OCI-LY7 (cell line): ENCODE measurements at regions not wholly inside any gene's neighbourhood (a gene's known extent, or its start where the extent isn't known, plus 50 kb on each side); places are given as distances from the start of the nearest gene placed in this dataset.

ENCODE experiments used
- BruUV-seq: library from RNA; stranded (reverse); fragments of 400-500 nt; replicated peaks from 2 replicates; lab custom pipeline; 2021; lab: Mats Ljungman, UMichigan
- CTCF ChIA-PET: fragments of 300-600 bp; sonication (Branson Sonifier 250); formaldehyde crosslinking; loops from one replicate; lab custom pipeline; 2022; ENCODE audit warnings: antibody characterized with exemption; ENCODE audit not compliant: unreplicated experiment; lab: Charles Lee
- POLR2A ChIA-PET: fragments of 300-600 bp; sonication (Branson Sonifier 250); formaldehyde crosslinking; loops from one replicate; lab custom pipeline; 2022; ENCODE audit warnings: antibody characterized with exemption; lab: Charles Lee
- DNase-seq: peaks from one replicate; pipeline ENCODE4 v3.0.0-alpha.2; 2015; ENCODE audit warnings: low spot score
- H2AFZ ChIP-seq: fragments of 200-600 bp; sonication (generic), shearing (Covaris generic); 2 replicates; pipeline ENCODE4 v1.6.1; 2014; ENCODE audit warnings: mild to moderate bottlenecking, antibody characterized with exemption, low read length, moderate library complexity
- H3K27ac ChIP-seq: fragments of 200-600 bp; sonication (generic); 2 replicates; pipeline ENCODE4 v1.5.1; 2014; ENCODE audit warnings: mixed run types, low read depth, mild to moderate bottlenecking, moderate library complexity, low read length, inconsistent platforms; ENCODE audit not compliant: poor library complexity, severe bottlenecking
- H3K36me3 ChIP-seq: fragments of 200-600 bp; sonication (generic); 2 replicates; pipeline ENCODE4 v1.6.1; 2014; ENCODE audit warnings: mild to moderate bottlenecking, antibody characterized with exemption, low read length, moderate library complexity, mixed read lengths; ENCODE audit not compliant: insufficient read depth
- H3K4me1 ChIP-seq: fragments of 200-600 bp; sonication (generic); 2 replicates; pipeline ENCODE4 v1.5.1; 2014; ENCODE audit warnings: mild to moderate bottlenecking, low read length; ENCODE audit not compliant: insufficient read depth, poor library complexity, severe bottlenecking
- H3K4me2 ChIP-seq: fragments of 200-600 bp; sonication (generic); 2 replicates; pipeline ENCODE4 v1.6.1; 2014; ENCODE audit warnings: mild to moderate bottlenecking, low read length
- H3K4me3 ChIP-seq: fragments of 200-600 bp; sonication (generic); 2 replicates; pipeline ENCODE4 v1.5.1; 2014; ENCODE audit warnings: mild to moderate bottlenecking, low read depth, low read length; ENCODE audit not compliant: poor library complexity, severe bottlenecking
- H3K79me2 ChIP-seq: fragments of 200-600 bp; sonication (generic); 2 replicates; pipeline ENCODE4 v1.6.1; 2016; ENCODE audit warnings: low read depth, mild to moderate bottlenecking, low read length, moderate library complexity, mixed read lengths; ENCODE audit not compliant: insufficient read depth
- H3K9me2 ChIP-seq: fragments of 200-600 bp; sonication (generic); 2 replicates; pipeline ENCODE4 v1.6.1; 2016; ENCODE audit warnings: mild to moderate bottlenecking, low read length, mixed read lengths; ENCODE audit not compliant: insufficient read depth
- H3K9me3 ChIP-seq: fragments of 200-600 bp; sonication (generic); 2 replicates; pipeline ENCODE4 v1.6.1; 2014; ENCODE audit warnings: mild to moderate bottlenecking, mixed run types, low read length, mixed read lengths
- H4K20me1 ChIP-seq: fragments of 200-600 bp; sonication (generic); 2 replicates; pipeline ENCODE4 v1.6.1; 2014; ENCODE audit warnings: mild to moderate bottlenecking, antibody characterized with exemption, low read length, moderate library complexity, mixed read lengths; ENCODE audit not compliant: insufficient read depth
- CTCF ChIP-seq: fragments of 200-600 bp; sonication (generic); conservative IDR thresholded peaks from 2 replicates; pipeline ENCODE4 v1.5.1; 2014; ENCODE audit warnings: mild to moderate bottlenecking, antibody characterized with exemption, low read length, moderate library complexity, mixed read lengths
- EZH2phosphoT487 ChIP-seq: fragments of 200-600 bp; sonication (generic); IDR thresholded peaks from 2 replicates; pipeline ENCODE4 v1.6.1; 2018; ENCODE audit warnings: low read depth, borderline replicate concordance, mild to moderate bottlenecking, mixed run types, antibody characterized with exemption, low read length, moderate library complexity, mixed read lengths
- intact Hi-C: fragments of 100-400 bp; cut with micrococcal nuclease; formaldehyde crosslinking; loops from one replicate; pipeline ENCODE4 v1.10.0; 2022; ENCODE audit not compliant: unreplicated experiment

GRCh38 chr2:4039896-4040295 is 336.5 kb downstream of the DCDC2C start:
- Histone ChIP-seq H3K9me3 (no peaks in the 10 kb centered on the region), H3K9me2 (no peaks in the 10 kb centered on the region), H3K4me1 (no peaks in the 10 kb centered on the region), H3K4me2 (no peak overlapping the region), H3K36me3 (no peaks in the 10 kb centered on the region), H3K4me3 (no peak overlapping the region), H3K79me2 (no peaks in the 10 kb centered on the region), H4K20me1 (no peaks in the 10 kb centered on the region), H3K27ac (no peak overlapping the region), H2AFZ (no peak overlapping the region)
- POLR2A ChIA-PET = interaction anchor here (0.6 kb wide), 1 partner anchor 1372 kb away, joined by 3 read pairs; no protein-coding TSS in a partner anchor
- no peak for DNase-seq
- CTCF ChIA-PET = no interaction called here
- no TSS peak for BruUV-seq
- intact Hi-C loops = no loop called here
- TF ChIP-seq CTCF (no peak), EZH2phosphoT487 (no peak)

DNA sequence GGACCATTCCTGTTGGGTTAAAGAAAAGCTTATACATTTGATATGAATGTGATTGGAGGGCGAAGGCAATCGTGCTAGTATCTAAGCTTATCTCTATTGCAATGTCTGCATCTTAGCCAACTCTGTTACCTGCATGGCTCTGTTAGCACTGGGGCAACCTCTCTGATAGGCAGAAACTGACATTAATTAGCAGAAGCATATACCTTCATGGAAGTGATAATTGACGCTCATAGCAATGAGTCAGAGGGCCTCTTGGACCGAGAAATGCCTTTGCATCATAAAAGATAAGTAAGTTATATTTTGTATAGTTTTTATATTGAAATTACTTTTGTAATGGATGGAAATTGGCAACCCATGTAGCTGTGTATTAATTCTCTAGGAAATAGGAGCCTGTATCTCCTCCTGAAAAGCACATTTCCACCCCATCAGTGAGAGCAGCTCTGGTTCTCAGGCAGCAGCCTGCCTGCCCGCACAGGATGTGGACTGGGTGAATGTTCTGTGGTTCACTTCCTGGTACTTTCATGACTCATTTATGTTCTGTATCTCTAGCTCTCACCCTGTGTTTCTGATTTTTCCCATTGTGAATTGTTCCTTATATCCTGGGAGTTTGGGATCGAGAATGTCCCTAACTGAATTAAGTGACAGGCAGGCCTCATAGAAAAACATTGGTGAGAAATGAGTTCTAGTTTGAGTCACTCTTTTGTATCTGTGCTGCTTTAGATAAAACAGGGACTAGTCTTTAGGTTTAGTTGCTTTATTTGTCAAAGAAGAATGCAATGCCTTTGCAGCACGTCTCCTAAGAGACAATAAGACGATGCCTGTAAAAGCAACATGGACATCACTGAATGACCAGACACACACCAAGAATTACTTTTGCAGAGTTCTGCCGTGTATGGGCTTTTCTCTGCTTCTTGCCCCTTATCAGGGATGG is 344.9 kb downstream of the DCDC2C start:
- Histone ChIP-seq H3K9me2 (no peaks in the 10 kb centered on the region), H4K20me1 (no peaks in the 10 kb centered on the region), H3K4me1 (no peaks in the 10 kb centered on the region), H3K4me2 (no peak overlapping the region), H3K79me2 (no peaks in the 10 kb centered on the region), H3K36me3 (no peaks in the 10 kb centered on the region), H3K9me3 (no peaks in the 10 kb centered on the region), H2AFZ (no peak overlapping the region), H3K27ac (no peak overlapping the region), H3K4me3 (no peak overlapping the region)
- DNase-seq = no peak
- no TSS peak for BruUV-seq
- ChIA-PET CTCF (no interaction called here), POLR2A (interaction anchor here (1.5 kb wide), 1 partner anchor 21 kb away, joined by 3 read pairs; no protein-coding TSS in a partner anchor)
- intact Hi-C loops = no loop called here
- no peak for TF ChIP-seq EZH2phosphoT487
- no peak for TF ChIP-seq CTCF

DNA sequence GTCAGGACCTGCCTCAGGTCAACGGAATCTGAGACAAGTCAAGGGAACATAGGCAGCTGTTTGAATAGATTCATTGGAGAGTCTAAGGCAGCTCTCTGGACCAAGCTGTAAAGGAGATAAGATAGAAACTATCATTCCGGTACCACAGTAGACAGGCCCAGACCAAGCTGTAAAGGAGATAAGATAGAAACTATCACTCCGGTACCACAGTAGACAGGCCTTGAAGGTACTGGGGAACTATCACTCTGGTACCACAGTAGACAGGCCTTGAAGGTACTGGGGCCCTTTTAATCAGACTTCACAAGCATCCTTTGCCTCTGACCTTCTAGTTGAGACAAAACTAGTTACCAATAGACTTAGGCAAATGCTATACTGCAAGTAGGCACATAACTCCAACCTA is 346.1 kb downstream of the DCDC2C start:
- CTCF ChIA-PET = no interaction called here
- intact Hi-C loops = no loop called here
- Histone ChIP-seq H3K79me2 (no peaks in the 10 kb centered on the region), H2AFZ (no peak overlapping the region), H3K4me3 (no peak overlapping the region), H3K4me1 (no peaks in the 10 kb centered on the region), H3K4me2 (no peak overlapping the region), H3K9me2 (no peaks in the 10 kb centered on the region), H4K20me1 (no peaks in the 10 kb centered on the region), H3K36me3 (no peaks in the 10 kb centered on the region), H3K9me3 (no peaks in the 10 kb centered on the region), H3K27ac (no peak overlapping the region)
- POLR2A ChIA-PET = interaction anchor here (1.5 kb wide), 1 partner anchor 22 kb away, joined by 3 read pairs; no protein-coding TSS in a partner anchor
- no peak for DNase-seq
- TF ChIP-seq EZH2phosphoT487 (no peak), CTCF (no peak)
- BruUV-seq = no TSS peak
